GM21526 (cell line): ENCODE measurements at regions not wholly inside any gene's neighbourhood (a gene's known extent, or its start where the extent isn't known, plus 50 kb on each side); places are given as distances from the start of the nearest gene placed in this dataset.

Experiments used
- ATAC-seq: cut with Tn5 transposase; IDR thresholded peaks from one replicate; pipeline ENCODE4 v1.9.1; 2021; ENCODE audit warnings: moderate library complexity; ENCODE audit not compliant: unreplicated experiment, low FRiP score

GRCh38 chr2:203812294-203813221, 55.0 kb upstream of the CTLA4 start:
- no peak for ATAC-seq

- no peak for ATAC-seq
These were observed 53.9 kb upstream of the CTLA4 start for GRCh38 chr2:203813684-203814083.

GRCh38 chr2:203814661-203815540, 52.7 kb upstream of the CTLA4 start:
- ATAC-seq: peak; percentile 78

DNA sequence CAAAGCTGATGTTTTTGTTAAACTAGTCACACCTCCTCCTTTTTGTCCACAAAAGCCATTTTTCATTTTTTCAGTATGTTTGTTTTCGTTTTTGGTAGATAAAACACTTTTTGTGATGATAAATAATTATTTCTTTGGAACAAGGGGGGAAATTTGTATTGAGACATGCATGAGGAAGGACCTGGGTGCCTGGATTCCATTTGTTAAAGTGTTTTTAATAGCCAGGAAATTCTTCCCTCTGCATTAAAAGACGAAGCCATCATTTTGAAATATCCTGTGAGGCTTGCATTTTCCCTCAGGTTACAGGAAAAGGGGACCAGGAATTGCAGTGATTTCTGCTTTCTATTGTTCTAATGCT, 52.1 kb upstream of the CTLA4 start:
- ATAC-seq: no peak

DNA sequence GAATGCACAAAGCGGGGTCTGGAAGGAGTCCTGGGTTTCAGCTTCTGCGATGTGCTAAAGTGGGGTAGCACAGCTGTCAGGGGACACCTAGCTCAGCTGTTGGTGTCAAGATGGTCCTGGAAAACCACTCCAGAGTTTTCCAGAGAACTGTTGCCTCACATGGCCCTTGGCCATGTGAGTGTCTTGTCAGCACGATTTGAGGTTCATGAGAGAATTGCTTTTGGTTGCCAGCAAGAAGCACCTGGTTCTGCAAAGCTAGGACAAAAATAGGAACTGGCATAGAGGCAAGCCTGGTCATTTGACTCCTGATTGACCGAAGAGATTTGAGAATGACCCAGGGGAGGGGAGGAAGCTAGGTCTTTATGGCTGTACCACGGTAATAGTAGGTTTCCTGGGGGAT, 50.4 kb upstream of the CTLA4 start:
- ATAC-seq: no peak
